ENCODE measurements at regions not wholly inside any gene's neighbourhood (a gene's known extent, or its start where the extent isn't known, plus 50 kb on each side); places are given as distances from the start of the nearest gene placed in this dataset.

DNA sequence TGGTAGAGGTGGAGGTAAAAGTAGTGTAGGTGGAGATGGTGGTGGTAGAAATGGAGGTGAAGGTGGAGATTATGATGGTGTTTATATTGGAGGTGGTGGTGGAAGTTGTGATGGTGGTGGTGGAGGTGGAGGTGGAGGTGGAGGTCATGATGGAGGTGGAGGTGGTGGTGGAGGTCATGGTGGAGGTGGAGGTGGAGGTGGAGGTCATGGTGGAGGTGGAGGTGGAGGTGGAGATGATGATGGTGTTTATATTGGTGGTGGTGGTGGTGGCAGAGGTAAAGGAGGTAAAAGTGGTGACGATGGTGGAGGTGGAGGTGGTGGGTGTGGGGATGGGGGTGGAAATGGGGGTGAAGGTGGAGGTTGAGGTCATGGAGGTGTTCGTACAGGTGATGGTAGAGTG, 107.8 kb downstream of the ASB7 start:
- TF ChIP-seq, protein P1, sequence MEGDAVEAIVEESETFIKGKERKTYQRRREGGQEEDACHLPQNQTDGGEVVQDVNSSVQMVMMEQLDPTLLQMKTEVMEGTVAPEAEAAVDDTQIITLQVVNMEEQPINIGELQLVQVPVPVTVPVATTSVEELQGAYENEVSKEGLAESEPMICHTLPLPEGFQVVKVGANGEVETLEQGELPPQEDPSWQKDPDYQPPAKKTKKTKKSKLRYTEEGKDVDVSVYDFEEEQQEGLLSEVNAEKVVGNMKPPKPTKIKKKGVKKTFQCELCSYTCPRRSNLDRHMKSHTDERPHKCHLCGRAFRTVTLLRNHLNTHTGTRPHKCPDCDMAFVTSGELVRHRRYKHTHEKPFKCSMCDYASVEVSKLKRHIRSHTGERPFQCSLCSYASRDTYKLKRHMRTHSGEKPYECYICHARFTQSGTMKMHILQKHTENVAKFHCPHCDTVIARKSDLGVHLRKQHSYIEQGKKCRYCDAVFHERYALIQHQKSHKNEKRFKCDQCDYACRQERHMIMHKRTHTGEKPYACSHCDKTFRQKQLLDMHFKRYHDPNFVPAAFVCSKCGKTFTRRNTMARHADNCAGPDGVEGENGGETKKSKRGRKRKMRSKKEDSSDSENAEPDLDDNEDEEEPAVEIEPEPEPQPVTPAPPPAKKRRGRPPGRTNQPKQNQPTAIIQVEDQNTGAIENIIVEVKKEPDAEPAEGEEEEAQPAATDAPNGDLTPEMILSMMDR (IDR thresholded peaks at IDR 0.05) = no peak
- DNase-seq (ENCODE audit: low spot score) = no peak
- ATAC-seq (ENCODE audit: low FRiP score) = no peak

DNA sequence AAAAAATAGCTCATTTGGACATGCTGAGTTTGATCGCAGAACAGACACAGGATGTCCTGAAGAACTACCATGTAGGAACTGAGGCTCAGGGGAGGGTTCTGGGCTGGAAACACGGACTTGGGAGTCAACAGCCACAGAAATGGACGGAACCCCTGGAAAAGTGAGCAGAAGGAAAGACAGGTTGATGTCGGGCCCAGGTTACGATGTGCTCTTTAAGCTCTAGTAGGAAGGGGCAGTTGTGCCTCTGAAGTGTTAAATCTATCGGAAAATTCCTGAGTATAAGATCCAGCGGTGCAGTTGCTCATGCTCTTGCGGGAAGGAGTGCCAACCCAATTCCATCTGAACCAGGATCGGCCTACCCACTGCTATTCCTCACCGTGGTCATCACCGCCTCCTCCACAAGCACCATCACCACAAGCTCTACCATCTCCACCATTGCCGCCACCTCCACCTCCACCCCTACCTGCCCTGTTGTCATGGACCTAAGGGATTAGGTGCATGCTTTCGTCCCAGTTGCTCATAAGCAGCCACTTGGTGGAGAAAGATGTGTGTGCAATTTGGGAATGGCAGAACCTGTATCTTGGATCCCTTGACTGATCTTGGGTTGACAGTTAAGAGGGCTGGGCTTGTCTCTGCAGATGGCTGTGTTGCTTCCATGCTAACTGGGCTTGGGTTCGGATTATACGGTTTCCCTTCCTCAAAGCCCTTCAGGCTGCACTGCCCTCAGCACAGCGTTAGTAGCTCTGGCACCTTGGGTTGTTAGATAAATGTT, 108.5 kb downstream of the ASB7 start:
- no peak for DNase-seq (ENCODE audit: low spot score)
- ATAC-seq (ENCODE audit: low FRiP score) = no peak
- TF ChIP-seq, protein P1 (IDR thresholded peaks at IDR 0.05) = no peak

- ATAC-seq (ENCODE audit: low FRiP score) = no peak
- TF ChIP-seq, protein P1 (IDR thresholded peaks at IDR 0.05) = no peak
- DNase-seq (ENCODE audit: low spot score) = no peak
Observed at GRCh38 chr15:100711516-100712021, 109.2 kb downstream of the ASB7 start.

DNA sequence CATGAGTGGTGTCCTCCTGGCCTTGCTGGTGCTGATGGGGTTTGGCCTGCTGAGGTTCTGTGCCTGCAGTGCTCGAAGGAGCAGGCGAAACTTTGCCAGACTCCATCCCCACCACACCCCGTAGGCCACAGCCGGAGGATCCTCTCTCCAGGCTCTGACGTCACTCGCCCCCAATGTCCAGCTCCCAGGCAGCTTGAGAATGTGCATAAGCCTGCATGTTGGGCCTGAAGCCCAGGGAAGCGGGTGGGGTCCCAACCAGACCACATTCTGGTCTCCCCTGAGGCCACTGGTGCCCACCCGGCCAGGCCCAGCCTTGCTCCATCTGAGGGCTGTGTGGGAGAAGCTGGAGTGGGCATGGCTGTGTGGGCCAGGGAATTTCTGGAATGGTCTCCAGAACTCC, 109.8 kb downstream of the ASB7 start:
- DNase-seq (ENCODE audit: low spot score) (no peak), ATAC-seq (ENCODE audit: low FRiP score) (no peak)

GRCh38 chr15:100713163-100713867, 110.9 kb downstream of the ASB7 start:
- DNase-seq (ENCODE audit: low spot score) (no peak), ATAC-seq (ENCODE audit: low FRiP score) (peak; percentile 87)
- TF ChIP-seq, protein P1 (IDR thresholded peaks at IDR 0.05) = no peak

More for the DNA sequence above, 109.8 kb downstream of the ASB7 start:
- TF ChIP-seq, protein P1 (IDR thresholded peaks at IDR 0.05) = no peak

DNA sequence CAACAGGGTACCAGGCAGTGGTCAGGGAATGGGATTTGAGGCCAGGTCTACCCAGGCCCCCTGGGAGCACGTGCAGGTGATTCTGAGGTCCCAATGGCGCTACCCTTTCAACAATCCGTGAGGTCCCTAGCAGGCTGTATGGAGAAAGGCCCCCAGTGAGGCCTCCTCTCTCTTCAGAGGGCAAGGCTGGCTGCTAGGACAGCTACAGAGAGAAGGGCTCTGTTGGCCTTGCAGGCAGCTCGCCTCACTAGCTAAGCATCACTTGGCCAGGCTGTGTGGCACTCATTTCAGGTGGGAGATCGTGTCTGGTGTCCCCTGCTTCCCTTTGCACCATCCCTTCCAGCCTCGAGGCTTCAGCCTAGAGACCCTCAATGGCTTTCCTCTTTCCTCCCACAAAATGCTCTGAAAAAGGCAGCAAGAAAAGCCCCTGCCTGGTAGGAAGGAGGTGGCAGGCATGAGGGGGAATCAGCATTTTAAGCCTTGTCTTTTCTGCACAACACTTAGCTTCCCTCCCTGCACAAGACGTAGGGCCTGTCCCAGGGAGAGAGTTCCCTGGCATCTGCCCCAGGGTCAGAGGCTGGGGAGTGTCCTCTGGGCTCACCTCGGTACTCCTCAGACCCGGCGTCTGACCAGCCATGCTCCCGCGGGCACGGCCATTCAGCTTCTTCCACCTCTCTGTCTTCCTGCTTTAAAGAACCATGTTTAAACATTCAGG, 111.8 kb downstream of the ASB7 start:
- no peak for DNase-seq (ENCODE audit: low spot score)
- ATAC-seq (ENCODE audit: low FRiP score) = no peak
- TF ChIP-seq, protein P1 (IDR thresholded peaks at IDR 0.05) = no peak
